Loucy (cell line): ENCODE measurements at regions not wholly inside any gene's neighbourhood (a gene's known extent, or its start where the extent isn't known, plus 50 kb on each side); places are given as distances from the start of the nearest gene placed in this dataset.
"Not testable (repeated sequence)": the region's sequence is repeated elsewhere in the genome, so short reads cannot be mapped to it uniquely, and the experiment has no call there.

Experiments
- CTCF ChIP-seq: fragments of 200-600 bp; sonication (generic); conservative IDR thresholded peaks from 2 replicates; pipeline ENCODE4 v1.5.1; 2014; ENCODE audit warnings: mild to moderate bottlenecking, antibody characterized with exemption, low read length
- EZH2phosphoT487 ChIP-seq: fragments of 200-600 bp; IDR thresholded peaks from 2 replicates; pipeline ENCODE4 v1.6.1; 2018; ENCODE audit warnings: antibody characterized with exemption, mild to moderate bottlenecking, moderate library complexity, borderline replicate concordance

GRCh38 chr2:95663471-95664441 is 72.0 kb downstream of the TRIM43 start:
- TF ChIP-seq CTCF, EZH2phosphoT487: not testable (repeated sequence)
